HG03575 (cell line): ENCODE measurements at regions not wholly inside any gene's neighbourhood (a gene's known extent, or its start where the extent isn't known, plus 50 kb on each side); places are given as distances from the start of the nearest gene placed in this dataset.
A peak's percentile ranks its signal among the peaks of the same experiment; 100 is the strongest.
"Not testable (repeated sequence)": the region's sequence is repeated elsewhere in the genome, so short reads cannot be mapped to it uniquely, and the experiment has no call there.

Source experiments
- ATAC-seq: cut with Tn5 transposase; IDR thresholded peaks from one replicate; pipeline ENCODE4 v1.9.1; 2021; ENCODE audit not compliant: unreplicated experiment, insufficient number of reproducible peaks, low FRiP score; ENCODE audit errors: extremely low read depth

- no peak for ATAC-seq
These were observed 1153.0 kb downstream of the SLITRK5 start for GRCh38 chr13:88824218-88824617.

- ATAC-seq, result no peak
These were observed 1168.9 kb downstream of the SLITRK5 start for GRCh38 chr13:88840085-88840484.

GRCh38 chr13:88852293-88852692 lies 1181.1 kb downstream of the SLITRK5 start:
- ATAC-seq, result not testable (repeated sequence)

- ATAC-seq, result no peak
These were observed 1186.1 kb downstream of the SLITRK5 start for GRCh38 chr13:88857256-88857655.

- no peak for ATAC-seq
These were observed 1191.0 kb downstream of the SLITRK5 start for GRCh38 chr13:88862095-88862620.

- ATAC-seq, result no peak
These were observed 1191.9 kb downstream of the SLITRK5 start for GRCh38 chr13:88863116-88863515.

- no peak for ATAC-seq
These were observed 1195.0 kb downstream of the SLITRK5 start for GRCh38 chr13:88866195-88866594.

- no peak for ATAC-seq
These were observed 1212.6 kb downstream of the SLITRK5 start for GRCh38 chr13:88883741-88884140.

GRCh38 chr13:88887045-88887662 lies 1216.0 kb downstream of the SLITRK5 start:
- no peak for ATAC-seq

GRCh38 chr13:88895261-88895941 lies 1224.2 kb downstream of the SLITRK5 start:
- no peak for ATAC-seq

GRCh38 chr13:88896466-88896865 lies 1225.3 kb downstream of the SLITRK5 start:
- ATAC-seq, result no peak

GRCh38 chr13:88908961-88909441 lies 1237.8 kb downstream of the SLITRK5 start:
- no peak for ATAC-seq

GRCh38 chr13:88919970-88920628 lies 1248.9 kb downstream of the SLITRK5 start:
- ATAC-seq, result peak; percentile 91

- ATAC-seq, result no peak
These were observed 1254.8 kb downstream of the SLITRK5 start for GRCh38 chr13:88925954-88926353.

GRCh38 chr13:88926890-88927502 lies 1255.8 kb downstream of the SLITRK5 start:
- ATAC-seq, result no peak

GRCh38 chr13:88932950-88933349 lies 1261.8 kb downstream of the SLITRK5 start:
- no peak for ATAC-seq

- ATAC-seq, result no peak
These were observed 1266.2 kb downstream of the SLITRK5 start for GRCh38 chr13:88937384-88937783.

- no peak for ATAC-seq
These were observed 1274.6 kb downstream of the SLITRK5 start for GRCh38 chr13:88945793-88946192.

- ATAC-seq, result no peak
These were observed 1277.3 kb downstream of the SLITRK5 start for GRCh38 chr13:88948501-88948900.
